Body of pancreas (tissue), 4 donors: ENCODE measurements at regions not wholly inside any gene's neighbourhood (a gene's known extent, or its start where the extent isn't known, plus 50 kb on each side); places are given as distances from the start of the nearest gene placed in this dataset.
A peak's percentile ranks its signal among the peaks of the same experiment; 100 is the strongest.

Experiments used
- ATAC-seq: fragments of 150-250 bp; one replicate; pipeline ENCODE4 v1.9.1; 2016
- DNase-seq, 4 donors: peaks; one replicate each; pipeline ENCODE4 v3.0.0-alpha.2; 2019
- H3K27ac ChIP-seq, 4 donors: fragments of 200-600 bp; sonication (generic); 1 replicate in 3 of 4; 2 replicates in 1 of 4; pipeline versions ENCODE4 v1.5.1 to v1.6.1; 2016 to 2019; ENCODE audit warnings: mild to moderate bottlenecking in 1 of 4, mixed read lengths in 1 of 4, moderate library complexity in 1 of 4
- H3K27me3 ChIP-seq, 2 donors: fragments of 200-600 bp; sonication (generic); one replicate each; pipeline ENCODE4 v1.6.0; 2016; ENCODE audit warnings: mild to moderate bottlenecking in 1 of 2
- H3K36me3 ChIP-seq, 2 donors: fragments of 200-600 bp; sonication (generic); replicated peaks in 1 of 2; 2 replicates each; pipeline ENCODE4 v1.5.1; 2016; ENCODE audit warnings: low read depth in 2 of 2; ENCODE audit not compliant: insufficient read depth in 1 of 2
- H3K4me1 ChIP-seq: fragments of 200-600 bp; sonication (generic); one replicate; pipeline ENCODE4 v1.6.0; 2016
- H3K4me3 ChIP-seq, 2 donors: fragments of 200-600 bp; sonication (generic); 1 replicate in 1 of 2; 2 replicates in 1 of 2; pipeline ENCODE4 v1.5.1; 2016 to 2019
- H3K9me3 ChIP-seq, 3 donors: fragments of 200-600 bp; sonication (generic); 1 replicate in 2 of 3; 2 replicates in 1 of 3; pipeline ENCODE4 v1.5.1; 2016
- POLR2A ChIP-seq, 3 donors: fragments of 450-650 bp; IDR thresholded peaks; one replicate each; pipeline ENCODE4 v1.6.1; 2016; ENCODE audit warnings: antibody characterized with exemption in 3 of 3, mild to moderate bottlenecking in 2 of 3
- WGBS, 2 donors: methylation state at CpG; one replicate each; pipeline ENCODE4 v1.1.5; 2017; 5-methylcytosine and 5-hydroxymethylcytosine counted together
- intact Hi-C: fragments of 100-400 bp; cut with DNase I; formaldehyde crosslinking; loops from one replicate; pipeline ENCODE4 v1.15.1; 2023
- TF ChIP-seq, protein P1 (sequence below), 7 experiments: fragments of 450-650 bp in 4 of 7; fragments of 200-600 bp in 3 of 7; sonication (generic) in 3 of 7; IDR thresholded peaks; one replicate each; pipeline ENCODE4 v1.5.1; 2016 to 2019; ENCODE audit warnings: antibody characterized with exemption in 7 of 7

DNA sequence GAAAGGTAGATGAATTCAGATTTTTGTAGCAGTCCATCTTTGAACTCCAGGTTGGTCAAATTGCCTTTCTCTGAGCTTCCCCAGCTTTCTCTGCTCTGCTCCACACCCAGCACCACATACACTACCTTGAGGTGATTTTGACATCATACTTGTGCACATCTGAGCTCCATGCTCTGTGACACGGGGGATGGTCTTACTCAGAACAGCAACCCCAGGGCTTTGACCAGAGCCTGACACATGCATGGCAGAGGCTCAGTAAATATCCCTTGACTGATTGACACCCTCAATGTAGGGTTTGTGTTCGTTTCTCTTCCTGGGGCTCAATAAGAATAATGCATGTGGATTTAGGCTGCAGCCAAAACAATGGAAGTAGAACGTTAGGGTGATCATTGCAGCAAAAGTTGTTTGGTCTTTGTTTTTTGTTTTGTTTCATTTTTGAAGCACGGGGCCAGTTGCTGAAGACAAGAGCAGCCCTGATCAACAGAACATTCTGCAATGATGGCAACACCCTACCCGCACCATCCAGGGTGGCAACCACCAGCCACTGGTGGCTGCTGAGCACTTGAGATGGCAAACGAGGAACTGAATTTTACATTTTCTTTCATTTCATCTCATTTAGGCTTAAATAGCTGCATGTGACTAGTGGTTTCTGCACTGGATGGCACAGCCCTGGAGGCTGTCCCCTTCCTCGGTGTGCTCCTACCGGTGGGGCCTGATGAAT, 224.8 kb upstream of the TNRC6C start:
- peak overlapping the region in 1 of 4 donors; percentile 40 for H3K27ac ChIP-seq
- no peaks in the 10 kb centered on the region for H3K36me3 ChIP-seq
- TF ChIP-seq POLR2A (IDR thresholded peaks at IDR 0.05): no peak
- TF ChIP-seq, protein P1, sequence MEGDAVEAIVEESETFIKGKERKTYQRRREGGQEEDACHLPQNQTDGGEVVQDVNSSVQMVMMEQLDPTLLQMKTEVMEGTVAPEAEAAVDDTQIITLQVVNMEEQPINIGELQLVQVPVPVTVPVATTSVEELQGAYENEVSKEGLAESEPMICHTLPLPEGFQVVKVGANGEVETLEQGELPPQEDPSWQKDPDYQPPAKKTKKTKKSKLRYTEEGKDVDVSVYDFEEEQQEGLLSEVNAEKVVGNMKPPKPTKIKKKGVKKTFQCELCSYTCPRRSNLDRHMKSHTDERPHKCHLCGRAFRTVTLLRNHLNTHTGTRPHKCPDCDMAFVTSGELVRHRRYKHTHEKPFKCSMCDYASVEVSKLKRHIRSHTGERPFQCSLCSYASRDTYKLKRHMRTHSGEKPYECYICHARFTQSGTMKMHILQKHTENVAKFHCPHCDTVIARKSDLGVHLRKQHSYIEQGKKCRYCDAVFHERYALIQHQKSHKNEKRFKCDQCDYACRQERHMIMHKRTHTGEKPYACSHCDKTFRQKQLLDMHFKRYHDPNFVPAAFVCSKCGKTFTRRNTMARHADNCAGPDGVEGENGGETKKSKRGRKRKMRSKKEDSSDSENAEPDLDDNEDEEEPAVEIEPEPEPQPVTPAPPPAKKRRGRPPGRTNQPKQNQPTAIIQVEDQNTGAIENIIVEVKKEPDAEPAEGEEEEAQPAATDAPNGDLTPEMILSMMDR (IDR thresholded peaks at IDR 0.05): no peak
- ATAC-seq (no peak), DNase-seq (no peak)
- H3K9me3 ChIP-seq: peaks cover 0 to 9% (median 0%) of the 10 kb centered on the region in 3 donors
- intact Hi-C loops: no loop called here
- no peak overlapping the region for H3K4me3 ChIP-seq
- H3K4me1 ChIP-seq: peaks cover 13% of the 10 kb centered on the region
- peaks cover 0 to 7% of the 10 kb centered on the region in 2 donors for H3K27me3 ChIP-seq
- 47 to 62% methylated on average over 8 of the region's 8 CpGs for WGBS, 2 donors

DNA sequence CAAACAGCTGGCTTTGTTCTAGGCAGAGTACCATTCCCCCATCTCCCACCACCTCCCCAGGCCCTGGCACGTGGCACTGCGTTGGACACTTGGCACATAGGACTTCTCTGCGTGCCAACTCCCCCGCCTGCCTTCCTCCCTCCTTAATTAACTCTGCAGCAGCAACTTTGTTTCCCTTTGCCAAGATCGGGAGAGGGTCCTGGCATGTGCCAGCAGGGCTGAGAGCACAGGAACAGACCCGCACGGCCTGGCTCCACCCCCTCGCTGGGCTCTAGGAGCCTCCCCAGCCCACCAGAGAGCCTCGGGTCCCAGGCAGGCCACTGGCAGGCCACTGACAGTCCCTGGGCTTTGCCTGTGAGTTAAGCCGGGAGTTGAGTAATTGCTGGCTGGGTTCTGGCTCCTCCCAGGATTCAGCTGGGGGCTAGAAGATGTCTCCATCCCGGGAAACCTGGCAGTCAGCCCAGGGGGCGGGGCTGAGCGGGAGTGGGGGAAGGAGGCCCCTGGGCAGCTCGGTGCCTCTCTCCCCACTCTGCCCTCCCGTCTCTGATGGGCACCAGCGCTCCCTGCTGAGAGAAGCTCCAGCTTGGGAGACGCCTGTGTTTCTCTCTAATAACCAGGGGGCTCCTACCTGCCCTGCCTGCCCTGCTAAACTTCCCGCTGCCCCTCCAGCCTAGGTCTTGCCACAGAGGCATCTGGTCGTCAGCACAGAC, 224.0 kb upstream of the TNRC6C start:
- Histone ChIP-seq H3K27ac (peak overlapping the region in 1 of 4 donors; percentile 40), H3K27me3 (peaks cover 0 to 7% of the 10 kb centered on the region in 2 donors), H3K4me3 (no peak overlapping the region), H3K4me1 (peaks cover 13% of the 10 kb centered on the region), H3K36me3 (no peaks in the 10 kb centered on the region), H3K9me3 (peaks cover 0 to 9% (median 0%) of the 10 kb centered on the region in 3 donors)
- TF ChIP-seq, protein P1 (IDR thresholded peaks at IDR 0.05): no peak
- TF ChIP-seq POLR2A (IDR thresholded peaks at IDR 0.05): no peak
- peak; percentile 52 for ATAC-seq
- DNase-seq: peak; percentile 41 to 57 (median 50)
- intact Hi-C loops: no loop called here
- WGBS, 2 donors: 21% methylated on average over 11 to 19 of the region's 19 CpGs

DNA sequence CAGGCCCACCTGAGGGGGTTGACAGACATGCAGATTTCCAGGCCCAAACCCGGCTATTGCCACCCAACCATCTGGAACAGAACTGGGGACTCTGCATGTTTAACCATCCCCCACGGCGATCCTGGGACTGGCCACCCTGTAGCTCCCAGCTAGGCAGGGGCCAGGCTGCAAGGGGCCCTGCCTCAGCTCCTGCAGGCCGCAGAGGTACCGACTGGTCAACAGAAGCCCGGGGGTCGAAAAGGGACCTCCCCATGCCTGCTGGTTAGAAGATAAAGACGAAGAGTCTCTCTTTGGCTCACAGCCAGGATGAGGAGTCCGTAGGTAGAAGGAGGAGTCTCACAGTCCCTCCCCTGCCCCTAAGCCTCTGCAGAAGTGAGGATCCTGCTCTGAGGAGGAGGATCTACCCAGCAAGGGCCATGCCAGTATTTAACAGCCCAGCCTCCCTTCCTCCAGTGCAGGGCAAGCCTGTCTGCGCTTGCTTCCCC, 223.4 kb upstream of the TNRC6C start:
- WGBS, 2 donors: 34 to 53% methylated on average over 6 to 10 of the region's 10 CpGs
- H3K9me3 ChIP-seq: peaks cover 0 to 9% (median 0%) of the 10 kb centered on the region in 3 donors
- intact Hi-C loops: no loop called here
- no peak for ATAC-seq
- TF ChIP-seq, protein P1 (IDR thresholded peaks at IDR 0.05): no peak
- no peak for TF ChIP-seq POLR2A (IDR thresholded peaks at IDR 0.05)
- peaks cover 13% of the 10 kb centered on the region for H3K4me1 ChIP-seq
- H3K27me3 ChIP-seq: peaks cover 0 to 7% of the 10 kb centered on the region in 2 donors
- H3K27ac ChIP-seq: peak overlapping the region in 1 of 4 donors; percentile 40
- no peak for DNase-seq
- H3K4me3 ChIP-seq: no peak overlapping the region
- no peaks in the 10 kb centered on the region for H3K36me3 ChIP-seq

DNA sequence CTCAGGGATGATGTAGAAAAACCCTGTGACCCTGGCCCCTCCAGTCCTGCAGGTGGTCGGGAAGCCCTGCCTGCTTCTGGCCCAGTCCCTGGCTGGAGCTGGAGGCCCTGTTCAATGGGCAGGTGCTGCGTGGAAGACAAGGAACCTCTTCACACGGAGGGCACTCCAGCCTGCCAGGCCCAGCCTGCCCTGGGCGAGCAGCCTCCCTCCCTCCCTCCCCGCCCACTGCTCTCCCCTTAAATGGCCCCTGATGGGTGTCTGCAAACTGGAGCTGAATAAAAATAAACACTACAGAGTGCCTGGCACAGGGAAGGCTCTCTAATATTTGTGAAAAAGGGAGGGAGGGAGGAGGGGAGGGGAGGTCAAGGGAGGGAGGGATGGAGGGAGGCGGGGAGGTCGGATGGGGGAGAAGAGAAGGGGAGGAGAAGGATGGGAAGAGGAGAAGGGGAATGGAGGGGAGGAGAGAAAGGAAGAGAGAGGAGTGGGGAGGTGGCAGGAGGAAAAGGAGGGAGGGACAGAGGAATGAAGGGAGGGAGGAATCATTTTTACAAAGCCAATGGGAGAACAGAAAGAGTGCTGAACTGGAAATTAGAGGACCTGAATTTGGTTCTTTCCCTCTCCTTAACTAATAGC, 222.8 kb upstream of the TNRC6C start:
- ATAC-seq (peak; percentile 51), DNase-seq (no peak)
- H3K4me3 ChIP-seq: no peak overlapping the region
- H3K4me1 ChIP-seq: peaks cover 13% of the 10 kb centered on the region
- H3K27ac ChIP-seq: peak overlapping the region in 1 of 4 donors; percentile 40
- peaks cover 0 to 9% (median 0%) of the 10 kb centered on the region in 3 donors for H3K9me3 ChIP-seq
- WGBS, 2 donors: 12 to 32% methylated on average over 2 to 5 of the region's 7 CpGs
- intact Hi-C loops: no loop called here
- H3K27me3 ChIP-seq: peaks cover 0 to 7% of the 10 kb centered on the region in 2 donors
- TF ChIP-seq, protein P1 (IDR thresholded peaks at IDR 0.05): no peak
- no peak for TF ChIP-seq POLR2A (IDR thresholded peaks at IDR 0.05)
- no peaks in the 10 kb centered on the region for H3K36me3 ChIP-seq
